ENCODE measurements at regions not wholly inside any gene's neighbourhood (a gene's known extent, or its start where the extent isn't known, plus 50 kb on each side); places are given as distances from the start of the nearest gene placed in this dataset.

DNA sequence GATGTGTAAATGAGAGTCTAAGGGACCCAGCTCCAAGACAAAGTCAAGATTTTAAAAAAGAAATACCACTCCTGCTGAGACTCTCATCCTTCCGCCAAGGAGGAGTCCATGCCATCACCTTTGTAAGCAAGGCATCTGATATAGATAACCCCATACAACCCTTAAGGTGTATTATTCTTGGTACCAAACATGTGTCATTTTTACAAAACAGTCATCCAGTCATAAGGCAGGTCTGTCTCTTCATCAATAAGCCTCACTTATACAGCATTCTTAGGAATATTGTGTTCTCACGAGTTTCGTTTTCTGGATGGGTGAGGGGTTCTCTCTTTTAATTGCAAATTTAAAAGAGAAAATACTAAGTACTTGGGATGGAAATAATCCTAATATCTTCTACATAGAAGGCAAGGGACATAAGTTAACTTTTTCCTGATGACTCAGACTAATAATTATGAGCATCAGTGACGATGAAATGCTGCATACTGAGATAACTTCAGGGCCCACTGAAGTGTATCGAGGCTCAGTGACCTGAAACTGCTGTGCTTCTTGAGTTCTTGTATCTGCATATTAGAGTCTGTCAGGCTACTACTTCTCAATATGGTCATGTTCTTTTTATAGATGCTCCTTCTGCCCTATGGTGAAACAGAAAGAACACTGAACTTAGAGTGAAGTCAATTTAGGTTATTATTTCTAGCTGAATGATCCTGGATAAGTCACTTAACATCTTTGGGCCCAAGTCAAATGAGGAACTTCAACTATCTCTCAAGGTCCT, 166.6 kb downstream of the KLF12 start:
- intact Hi-C loops (cut with DNase I) = no loop called here
- Histone ChIP-seq H3K4me3 (no peak overlapping the region), H3K27me3 (no peaks in the 10 kb centered on the region), H3K9me3 (no peaks in the 10 kb centered on the region), H3K36me3 (no peaks in the 10 kb centered on the region), H3K4me1 (peaks cover 0 to 21% of the 10 kb centered on the region in 2 donors), H3K27ac (no peak overlapping the region)
- TF ChIP-seq, protein P1, sequence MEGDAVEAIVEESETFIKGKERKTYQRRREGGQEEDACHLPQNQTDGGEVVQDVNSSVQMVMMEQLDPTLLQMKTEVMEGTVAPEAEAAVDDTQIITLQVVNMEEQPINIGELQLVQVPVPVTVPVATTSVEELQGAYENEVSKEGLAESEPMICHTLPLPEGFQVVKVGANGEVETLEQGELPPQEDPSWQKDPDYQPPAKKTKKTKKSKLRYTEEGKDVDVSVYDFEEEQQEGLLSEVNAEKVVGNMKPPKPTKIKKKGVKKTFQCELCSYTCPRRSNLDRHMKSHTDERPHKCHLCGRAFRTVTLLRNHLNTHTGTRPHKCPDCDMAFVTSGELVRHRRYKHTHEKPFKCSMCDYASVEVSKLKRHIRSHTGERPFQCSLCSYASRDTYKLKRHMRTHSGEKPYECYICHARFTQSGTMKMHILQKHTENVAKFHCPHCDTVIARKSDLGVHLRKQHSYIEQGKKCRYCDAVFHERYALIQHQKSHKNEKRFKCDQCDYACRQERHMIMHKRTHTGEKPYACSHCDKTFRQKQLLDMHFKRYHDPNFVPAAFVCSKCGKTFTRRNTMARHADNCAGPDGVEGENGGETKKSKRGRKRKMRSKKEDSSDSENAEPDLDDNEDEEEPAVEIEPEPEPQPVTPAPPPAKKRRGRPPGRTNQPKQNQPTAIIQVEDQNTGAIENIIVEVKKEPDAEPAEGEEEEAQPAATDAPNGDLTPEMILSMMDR (IDR thresholded peaks at IDR 0.05) = no peak
- no peak for DNase-seq (ENCODE audit: low spot score in 2 of 2)

DNA sequence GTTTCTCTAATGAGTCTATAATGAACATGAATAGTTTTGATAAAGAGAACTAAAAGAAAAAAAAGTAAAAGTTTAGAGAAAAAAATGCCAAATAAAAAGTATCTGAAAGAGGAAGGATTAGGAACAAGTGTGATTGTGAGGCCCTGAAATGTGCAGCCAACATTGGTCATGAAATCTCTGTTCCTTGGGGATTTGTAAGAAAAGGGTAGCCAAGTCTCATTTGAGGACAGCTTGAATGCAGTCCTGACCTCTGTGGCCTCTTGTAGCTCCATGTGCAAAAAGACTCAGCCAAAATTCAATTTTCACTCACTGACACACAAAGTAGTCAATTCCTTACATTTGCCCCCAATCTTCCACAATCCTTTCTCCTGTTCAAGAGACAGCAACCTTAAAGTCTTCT, 167.9 kb downstream of the KLF12 start:
- Histone ChIP-seq H3K4me3 (no peak overlapping the region), H3K27me3 (no peaks in the 10 kb centered on the region), H3K36me3 (no peaks in the 10 kb centered on the region), H3K4me1 (peaks cover 0 to 22% of the 10 kb centered on the region in 2 donors), H3K27ac (peak overlapping the region; percentile 26 to 38), H3K9me3 (no peaks in the 10 kb centered on the region)
- no peak for DNase-seq (ENCODE audit: low spot score in 2 of 2)
- TF ChIP-seq, protein P1 (IDR thresholded peaks at IDR 0.05) = no peak
- intact Hi-C loops (cut with DNase I) = no loop called here

DNA sequence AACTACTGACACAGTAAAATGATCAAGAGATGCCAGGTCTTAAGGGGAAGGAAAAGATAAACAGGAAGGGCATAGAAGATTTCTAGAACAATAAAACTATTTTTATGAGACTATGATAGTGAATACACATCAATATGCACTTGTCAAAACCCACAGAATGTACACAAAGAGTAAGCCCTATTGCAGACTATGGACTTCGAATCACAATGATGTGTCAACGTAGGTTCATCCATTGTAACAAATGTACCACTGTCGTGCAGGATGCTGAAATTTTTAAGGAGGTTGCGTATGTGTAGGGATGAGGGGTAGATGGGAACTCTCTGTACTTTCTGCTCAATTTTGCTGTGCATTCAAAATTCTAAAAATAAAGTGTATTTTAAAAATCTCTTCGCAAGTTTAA, 171.9 kb downstream of the KLF12 start:
- Histone ChIP-seq H3K9me3 (no peaks in the 10 kb centered on the region), H3K27me3 (no peaks in the 10 kb centered on the region), H3K4me3 (no peak overlapping the region), H3K27ac (no peak overlapping the region), H3K36me3 (no peaks in the 10 kb centered on the region), H3K4me1 (peaks cover 0 to 22% of the 10 kb centered on the region in 2 donors)
- intact Hi-C loops (cut with DNase I) = no loop called here
- TF ChIP-seq, protein P1 (IDR thresholded peaks at IDR 0.05) = no peak
- no peak for DNase-seq (ENCODE audit: low spot score in 2 of 2)

DNA sequence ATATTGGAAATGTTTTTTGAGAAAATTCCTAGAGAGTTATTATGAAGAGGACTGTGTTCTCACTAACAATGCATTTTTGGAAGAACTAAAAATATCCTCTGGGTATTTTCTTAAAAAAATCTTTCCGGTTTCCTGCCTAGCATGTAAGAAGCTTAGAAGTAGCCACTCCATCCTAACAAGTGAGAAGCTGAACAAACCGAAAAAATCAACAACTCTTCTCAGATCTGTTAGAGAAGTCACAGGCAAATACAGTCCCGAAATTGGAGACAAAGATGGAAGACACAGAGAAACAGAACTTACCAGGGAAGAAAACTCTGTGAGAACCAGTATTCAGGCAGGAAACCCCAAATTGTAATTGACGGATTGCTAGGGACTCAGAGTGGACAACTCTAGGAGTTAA, 173.0 kb downstream of the KLF12 start:
- Histone ChIP-seq H3K9me3 (no peaks in the 10 kb centered on the region), H3K36me3 (no peaks in the 10 kb centered on the region), H3K27ac (no peak overlapping the region), H3K4me3 (no peak overlapping the region), H3K27me3 (no peaks in the 10 kb centered on the region), H3K4me1 (peaks cover 3 to 17% of the 10 kb centered on the region in 2 donors)
- intact Hi-C loops (cut with DNase I) = no loop called here
- no peak for DNase-seq (ENCODE audit: low spot score in 2 of 2)
- TF ChIP-seq, protein P1 (IDR thresholded peaks at IDR 0.05) = no peak

DNA sequence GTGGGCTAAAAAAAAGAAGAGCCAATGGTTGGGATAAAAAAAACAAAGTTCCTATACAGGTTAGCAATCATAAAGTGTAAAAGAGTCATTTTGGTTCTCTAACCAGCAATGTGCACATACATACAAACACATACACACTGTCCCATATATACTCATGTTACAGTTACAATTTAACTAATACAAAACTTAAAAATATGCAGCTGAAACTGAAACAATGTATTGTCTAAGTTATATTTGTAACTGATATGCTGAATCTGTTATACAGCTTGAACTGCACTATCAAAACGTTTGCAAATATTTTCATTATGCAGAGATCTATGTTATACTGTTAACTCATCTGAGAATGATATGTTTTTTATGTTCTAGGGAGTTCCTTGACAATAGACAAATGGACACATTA, 173.7 kb downstream of the KLF12 start:
- intact Hi-C loops (cut with DNase I) = no loop called here
- no peak for DNase-seq (ENCODE audit: low spot score in 2 of 2)

More for the DNA sequence above, 173.7 kb downstream of the KLF12 start:
- TF ChIP-seq, protein P1 (IDR thresholded peaks at IDR 0.05) = no peak
- Histone ChIP-seq H3K4me3 (no peak overlapping the region), H3K9me3 (no peaks in the 10 kb centered on the region), H3K4me1 (peaks cover 4 to 13% of the 10 kb centered on the region in 2 donors), H3K27ac (no peak overlapping the region), H3K36me3 (no peaks in the 10 kb centered on the region), H3K27me3 (no peaks in the 10 kb centered on the region)
